ENCODE measurements at regions not wholly inside any gene's neighbourhood (a gene's known extent, or its start where the extent isn't known, plus 50 kb on each side); places are given as distances from the start of the nearest gene placed in this dataset.

DNA sequence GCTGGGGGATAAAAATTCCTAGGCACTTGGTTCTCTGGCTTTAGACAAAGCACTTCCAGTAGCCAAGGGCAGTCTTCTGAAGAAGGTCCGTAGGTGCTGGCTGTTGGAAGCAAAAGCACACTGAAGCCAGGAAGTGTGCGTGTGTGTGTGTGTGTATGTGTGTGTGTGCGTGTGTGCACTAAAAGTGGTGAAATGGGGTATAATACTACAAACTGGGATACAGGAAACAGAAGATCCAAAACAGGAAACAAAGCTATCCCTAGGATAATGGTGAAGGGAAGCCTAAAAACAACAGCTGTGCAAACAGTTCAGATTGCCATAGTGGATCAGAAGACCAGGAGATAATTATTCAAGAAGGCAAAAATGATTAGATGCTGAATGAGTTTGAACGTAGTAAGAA, 103.4 kb downstream of the IL20RB start:
- TF ChIP-seq, protein P1, sequence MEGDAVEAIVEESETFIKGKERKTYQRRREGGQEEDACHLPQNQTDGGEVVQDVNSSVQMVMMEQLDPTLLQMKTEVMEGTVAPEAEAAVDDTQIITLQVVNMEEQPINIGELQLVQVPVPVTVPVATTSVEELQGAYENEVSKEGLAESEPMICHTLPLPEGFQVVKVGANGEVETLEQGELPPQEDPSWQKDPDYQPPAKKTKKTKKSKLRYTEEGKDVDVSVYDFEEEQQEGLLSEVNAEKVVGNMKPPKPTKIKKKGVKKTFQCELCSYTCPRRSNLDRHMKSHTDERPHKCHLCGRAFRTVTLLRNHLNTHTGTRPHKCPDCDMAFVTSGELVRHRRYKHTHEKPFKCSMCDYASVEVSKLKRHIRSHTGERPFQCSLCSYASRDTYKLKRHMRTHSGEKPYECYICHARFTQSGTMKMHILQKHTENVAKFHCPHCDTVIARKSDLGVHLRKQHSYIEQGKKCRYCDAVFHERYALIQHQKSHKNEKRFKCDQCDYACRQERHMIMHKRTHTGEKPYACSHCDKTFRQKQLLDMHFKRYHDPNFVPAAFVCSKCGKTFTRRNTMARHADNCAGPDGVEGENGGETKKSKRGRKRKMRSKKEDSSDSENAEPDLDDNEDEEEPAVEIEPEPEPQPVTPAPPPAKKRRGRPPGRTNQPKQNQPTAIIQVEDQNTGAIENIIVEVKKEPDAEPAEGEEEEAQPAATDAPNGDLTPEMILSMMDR (IDR thresholded peaks at IDR 0.05; ENCODE audit: low read depth, low read length, poor library complexity, severe bottlenecking), result no peak
- TF ChIP-seq EZH2phosphoT487 (IDR thresholded peaks at IDR 0.05; ENCODE audit: borderline replicate concordance, low read length), result no peak
- H3K36me3 ChIP-seq (ENCODE audit: control insufficient read depth, low read length), result no peaks in the 10 kb centered on the region

DNA sequence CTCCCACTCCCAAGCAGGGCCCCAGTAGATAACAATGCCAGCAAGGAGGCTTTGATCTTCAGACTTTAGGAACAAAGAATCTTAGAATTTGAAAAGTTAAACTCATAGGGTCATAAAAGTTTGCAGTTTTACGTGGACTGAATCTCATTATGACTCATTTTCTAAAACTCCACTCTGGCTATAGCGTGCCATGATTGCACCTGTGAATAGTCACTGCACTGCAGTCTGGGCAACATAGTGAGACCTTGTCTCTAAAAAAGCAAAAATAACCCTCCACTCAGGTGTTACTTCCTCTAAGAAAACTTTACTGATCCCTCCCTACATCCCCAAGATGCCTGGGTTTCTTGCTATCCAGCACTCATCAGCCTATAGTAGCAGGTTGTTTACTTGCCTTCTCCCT, 104.5 kb downstream of the IL20RB start:
- Histone ChIP-seq H3K9me3 (ENCODE audit: control insufficient read depth, insufficient read depth, low read length) (no peaks in the 10 kb centered on the region), H3K9me2 (replicated peaks; ENCODE audit: control insufficient read depth, low read length) (no peaks in the 10 kb centered on the region), H3K36me3 (ENCODE audit: control insufficient read depth, low read length) (no peaks in the 10 kb centered on the region), H3K4me2 (ENCODE audit: low read length) (no peak overlapping the region), H3K4me3 (ENCODE audit: low read length) (no peak overlapping the region), H3K4me1 (ENCODE audit: control insufficient read depth, low read length) (no peaks in the 10 kb centered on the region), H3K27me3 (ENCODE audit: control insufficient read depth, low read length) (peaks cover 25% of the 10 kb centered on the region), H3K27ac (ENCODE audit: low read depth, low read length) (no peak overlapping the region), H3F3A (ENCODE audit: control insufficient read depth, insufficient read depth) (no peaks in the 10 kb centered on the region), H3K79me2 (ENCODE audit: control insufficient read depth, low read length) (no peaks in the 10 kb centered on the region), H4K20me1 (ENCODE audit: control insufficient read depth, insufficient read depth, low read depth, low read length) (no peaks in the 10 kb centered on the region)
- TF ChIP-seq, protein P1 (IDR thresholded peaks at IDR 0.05; ENCODE audit: low read depth, low read length, poor library complexity, severe bottlenecking), result no peak
- no peak for TF ChIP-seq EZH2phosphoT487 (IDR thresholded peaks at IDR 0.05; ENCODE audit: borderline replicate concordance, low read length)

More for the DNA sequence above, 103.4 kb downstream of the IL20RB start:
- no peaks in the 10 kb centered on the region for H3K4me1 ChIP-seq (ENCODE audit: control insufficient read depth, low read length)
- H3K4me3 ChIP-seq (ENCODE audit: low read length), result no peak overlapping the region
- peaks cover 27% of the 10 kb centered on the region for H3K27me3 ChIP-seq (ENCODE audit: control insufficient read depth, low read length)
- no peaks in the 10 kb centered on the region for H3F3A ChIP-seq (ENCODE audit: control insufficient read depth, insufficient read depth)
- no peaks in the 10 kb centered on the region for H4K20me1 ChIP-seq (ENCODE audit: control insufficient read depth, insufficient read depth, low read depth, low read length)
- H3K27ac ChIP-seq (ENCODE audit: low read depth, low read length), result no peak overlapping the region
- H3K9me3 ChIP-seq (ENCODE audit: control insufficient read depth, insufficient read depth, low read length), result no peaks in the 10 kb centered on the region
- H3K79me2 ChIP-seq (ENCODE audit: control insufficient read depth, low read length), result no peaks in the 10 kb centered on the region
- no peak overlapping the region for H3K4me2 ChIP-seq (ENCODE audit: low read length)
- no peaks in the 10 kb centered on the region for H3K9me2 ChIP-seq (replicated peaks; ENCODE audit: control insufficient read depth, low read length)

DNA sequence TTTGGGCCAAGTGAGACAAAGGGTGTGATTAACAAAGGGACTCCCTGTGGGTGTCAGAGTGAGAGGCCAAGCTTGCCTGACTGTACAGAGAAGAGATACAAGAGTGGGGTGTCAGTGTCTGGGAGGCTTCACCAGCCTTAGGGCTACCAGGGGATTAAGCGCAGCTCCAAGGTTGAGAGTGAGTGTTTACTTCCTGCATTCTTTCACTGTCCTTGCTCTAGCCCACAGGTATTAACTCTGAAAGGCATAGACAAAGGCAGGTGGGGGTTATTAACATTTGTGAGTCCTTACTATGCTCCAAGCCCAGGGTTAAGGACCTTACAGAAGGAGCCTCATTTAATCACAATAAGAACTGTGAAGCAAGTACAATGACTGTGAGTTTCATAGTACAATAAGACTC, 107.6 kb downstream of the IL20RB start:
- Histone ChIP-seq H3K79me2 (ENCODE audit: control insufficient read depth, low read length) (no peaks in the 10 kb centered on the region), H3K27me3 (ENCODE audit: control insufficient read depth, low read length) (peaks cover 26% of the 10 kb centered on the region), H3K4me2 (ENCODE audit: low read length) (no peak overlapping the region), H4K20me1 (ENCODE audit: control insufficient read depth, insufficient read depth, low read depth, low read length) (no peaks in the 10 kb centered on the region), H3K27ac (ENCODE audit: low read depth, low read length) (no peak overlapping the region), H3K4me1 (ENCODE audit: control insufficient read depth, low read length) (no peaks in the 10 kb centered on the region), H3K9me3 (ENCODE audit: control insufficient read depth, insufficient read depth, low read length) (no peaks in the 10 kb centered on the region), H3K36me3 (ENCODE audit: control insufficient read depth, low read length) (no peaks in the 10 kb centered on the region), H3K9me2 (replicated peaks; ENCODE audit: control insufficient read depth, low read length) (no peaks in the 10 kb centered on the region), H3F3A (ENCODE audit: control insufficient read depth, insufficient read depth) (no peaks in the 10 kb centered on the region), H3K4me3 (ENCODE audit: low read length) (no peak overlapping the region)
- TF ChIP-seq, protein P1 (IDR thresholded peaks at IDR 0.05; ENCODE audit: low read depth, low read length, poor library complexity, severe bottlenecking), result no peak
- no peak for TF ChIP-seq EZH2phosphoT487 (IDR thresholded peaks at IDR 0.05; ENCODE audit: borderline replicate concordance, low read length)

DNA sequence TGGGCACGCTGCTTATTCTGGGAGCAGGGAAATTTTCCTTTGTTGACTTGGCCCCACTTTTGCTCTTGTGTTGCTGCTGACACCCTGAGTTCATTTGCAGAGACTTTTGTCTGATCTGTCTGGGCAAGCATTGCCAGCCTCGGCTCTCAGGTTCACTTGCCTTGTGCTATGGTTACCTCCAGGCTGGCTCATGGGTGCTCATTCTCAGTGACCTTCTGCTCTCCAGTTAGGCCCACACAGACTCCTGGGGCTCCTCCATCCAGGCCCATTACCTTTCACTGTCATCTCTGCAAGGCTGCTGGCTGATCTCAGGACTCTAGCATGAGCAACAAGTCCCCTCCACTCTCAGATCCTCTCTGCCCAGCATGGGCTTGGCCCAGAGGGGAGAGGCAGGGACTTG, 108.3 kb downstream of the IL20RB start:
- H3K79me2 ChIP-seq (ENCODE audit: control insufficient read depth, low read length), result no peaks in the 10 kb centered on the region
- H3K9me3 ChIP-seq (ENCODE audit: control insufficient read depth, insufficient read depth, low read length), result no peaks in the 10 kb centered on the region
- TF ChIP-seq, protein P1 (IDR thresholded peaks at IDR 0.05; ENCODE audit: low read depth, low read length, poor library complexity, severe bottlenecking), result no peak
- TF ChIP-seq EZH2phosphoT487 (IDR thresholded peaks at IDR 0.05; ENCODE audit: borderline replicate concordance, low read length), result no peak
- no peak overlapping the region for H3K27ac ChIP-seq (ENCODE audit: low read depth, low read length)
- no peaks in the 10 kb centered on the region for H3F3A ChIP-seq (ENCODE audit: control insufficient read depth, insufficient read depth)
- H3K36me3 ChIP-seq (ENCODE audit: control insufficient read depth, low read length), result no peaks in the 10 kb centered on the region
- no peak overlapping the region for H3K4me2 ChIP-seq (ENCODE audit: low read length)
- H3K4me3 ChIP-seq (ENCODE audit: low read length), result no peak overlapping the region
- no peaks in the 10 kb centered on the region for H3K9me2 ChIP-seq (replicated peaks; ENCODE audit: control insufficient read depth, low read length)
- peaks cover 21% of the 10 kb centered on the region for H3K27me3 ChIP-seq (ENCODE audit: control insufficient read depth, low read length)
- H4K20me1 ChIP-seq (ENCODE audit: control insufficient read depth, insufficient read depth, low read depth, low read length), result no peaks in the 10 kb centered on the region
- H3K4me1 ChIP-seq (ENCODE audit: control insufficient read depth, low read length), result no peaks in the 10 kb centered on the region

All from DOHH2 (cell line).